ENCODE measurements at regions not wholly inside any gene's neighbourhood (a gene's known extent, or its start where the extent isn't known, plus 50 kb on each side); places are given as distances from the start of the nearest gene placed in this dataset.

DNA sequence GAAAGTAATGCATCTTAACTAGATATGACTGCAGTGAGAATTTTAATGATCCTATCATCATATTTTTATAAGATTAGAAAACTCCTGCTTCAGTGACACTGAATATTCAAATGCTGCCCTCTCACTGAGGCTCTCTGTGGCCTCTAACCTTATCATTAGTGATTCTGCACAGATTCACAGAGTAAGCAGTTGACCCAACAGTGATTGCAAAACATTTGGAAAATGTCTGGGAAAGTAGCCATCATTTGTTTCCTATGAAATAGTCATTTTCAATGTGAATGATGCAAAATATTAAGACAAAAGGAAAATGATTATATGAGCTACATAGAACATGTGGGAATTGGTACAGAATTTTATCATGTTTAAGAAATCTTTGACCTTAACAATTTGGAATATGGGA is 210.3 kb downstream of the TBX18 start:
- Histone ChIP-seq H3K27ac (ENCODE audit: low read depth, low read length) (no peak overlapping the region), H3K9me2 (replicated peaks; ENCODE audit: control insufficient read depth, low read length) (no peaks in the 10 kb centered on the region), H3K79me2 (ENCODE audit: control insufficient read depth, low read length) (no peaks in the 10 kb centered on the region), H3K4me3 (ENCODE audit: low read length) (no peak overlapping the region), H3K4me1 (ENCODE audit: control insufficient read depth, low read length) (no peaks in the 10 kb centered on the region), H3K9me3 (ENCODE audit: control insufficient read depth, insufficient read depth, low read length) (no peaks in the 10 kb centered on the region), H3F3A (ENCODE audit: control insufficient read depth, insufficient read depth) (no peaks in the 10 kb centered on the region), H3K36me3 (ENCODE audit: control insufficient read depth, low read length) (no peaks in the 10 kb centered on the region), H4K20me1 (ENCODE audit: control insufficient read depth, insufficient read depth, low read depth, low read length) (no peaks in the 10 kb centered on the region), H3K27me3 (ENCODE audit: control insufficient read depth, low read length) (no peaks in the 10 kb centered on the region), H3K4me2 (ENCODE audit: low read length) (no peak overlapping the region)
- TF ChIP-seq CTCF (IDR thresholded peaks at IDR 0.05; ENCODE audit: low read depth, low read length, poor library complexity, severe bottlenecking): no peak
- no peak for TF ChIP-seq EZH2phosphoT487 (IDR thresholded peaks at IDR 0.05; ENCODE audit: borderline replicate concordance, low read length)

DNA sequence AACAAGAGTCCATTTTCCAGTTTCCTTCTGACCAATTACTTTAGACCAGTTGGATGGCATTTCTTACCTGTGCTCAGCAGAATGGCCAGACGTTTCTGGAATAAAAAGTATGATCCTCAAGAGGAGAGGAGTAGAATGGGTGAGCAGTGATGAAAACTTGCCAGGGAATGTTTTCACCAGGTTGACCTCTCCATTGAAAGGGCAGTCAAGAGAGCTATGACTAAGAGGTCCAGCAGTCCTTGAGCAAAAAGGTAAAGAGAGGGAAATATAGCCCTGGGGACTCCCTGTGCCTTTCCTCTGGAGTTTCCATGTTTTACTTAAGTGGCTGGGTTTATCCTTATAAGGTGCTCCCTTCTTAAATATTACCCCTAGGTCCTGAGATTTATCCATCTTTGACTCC is 210.9 kb downstream of the TBX18 start:
- Histone ChIP-seq H3K27ac (ENCODE audit: low read depth, low read length) (no peak overlapping the region), H3K4me3 (ENCODE audit: low read length) (no peak overlapping the region)

GRCh38 chr6:84551797-84552196 is 212.6 kb downstream of the TBX18 start:
- Histone ChIP-seq H3K27me3 (ENCODE audit: control insufficient read depth, low read length) (no peaks in the 10 kb centered on the region), H3K79me2 (ENCODE audit: control insufficient read depth, low read length) (no peaks in the 10 kb centered on the region), H4K20me1 (ENCODE audit: control insufficient read depth, insufficient read depth, low read depth, low read length) (no peaks in the 10 kb centered on the region), H3F3A (ENCODE audit: control insufficient read depth, insufficient read depth) (no peaks in the 10 kb centered on the region), H3K4me1 (ENCODE audit: control insufficient read depth, low read length) (no peaks in the 10 kb centered on the region), H3K4me3 (ENCODE audit: low read length) (no peak overlapping the region), H3K27ac (ENCODE audit: low read depth, low read length) (no peak overlapping the region), H3K36me3 (ENCODE audit: control insufficient read depth, low read length) (no peaks in the 10 kb centered on the region), H3K9me3 (ENCODE audit: control insufficient read depth, insufficient read depth, low read length) (no peaks in the 10 kb centered on the region), H3K9me2 (replicated peaks; ENCODE audit: control insufficient read depth, low read length) (no peaks in the 10 kb centered on the region), H3K4me2 (ENCODE audit: low read length) (no peak overlapping the region)
- TF ChIP-seq CTCF (IDR thresholded peaks at IDR 0.05; ENCODE audit: low read depth, low read length, poor library complexity, severe bottlenecking) (no peak), EZH2phosphoT487 (IDR thresholded peaks at IDR 0.05; ENCODE audit: borderline replicate concordance, low read length) (no peak)

More for the DNA sequence above, 210.9 kb downstream of the TBX18 start:
- TF ChIP-seq EZH2phosphoT487 (IDR thresholded peaks at IDR 0.05; ENCODE audit: borderline replicate concordance, low read length) (no peak), CTCF (IDR thresholded peaks at IDR 0.05; ENCODE audit: low read depth, low read length, poor library complexity, severe bottlenecking) (no peak)
- Histone ChIP-seq H3K9me2 (replicated peaks; ENCODE audit: control insufficient read depth, low read length) (no peaks in the 10 kb centered on the region), H4K20me1 (ENCODE audit: control insufficient read depth, insufficient read depth, low read depth, low read length) (no peaks in the 10 kb centered on the region), H3K27me3 (ENCODE audit: control insufficient read depth, low read length) (no peaks in the 10 kb centered on the region), H3K4me2 (ENCODE audit: low read length) (no peak overlapping the region), H3K36me3 (ENCODE audit: control insufficient read depth, low read length) (no peaks in the 10 kb centered on the region), H3K79me2 (ENCODE audit: control insufficient read depth, low read length) (no peaks in the 10 kb centered on the region), H3K4me1 (ENCODE audit: control insufficient read depth, low read length) (no peaks in the 10 kb centered on the region), H3K9me3 (ENCODE audit: control insufficient read depth, insufficient read depth, low read length) (no peaks in the 10 kb centered on the region), H3F3A (ENCODE audit: control insufficient read depth, insufficient read depth) (no peaks in the 10 kb centered on the region)

GRCh38 chr6:84549917-84550316 is 214.5 kb downstream of the TBX18 start:
- Histone ChIP-seq H3K27ac (ENCODE audit: low read depth, low read length) (no peak overlapping the region), H3K9me3 (ENCODE audit: control insufficient read depth, insufficient read depth, low read length) (no peaks in the 10 kb centered on the region), H3K9me2 (replicated peaks; ENCODE audit: control insufficient read depth, low read length) (no peaks in the 10 kb centered on the region), H3K4me3 (ENCODE audit: low read length) (no peak overlapping the region), H3F3A (ENCODE audit: control insufficient read depth, insufficient read depth) (no peaks in the 10 kb centered on the region), H3K4me2 (ENCODE audit: low read length) (no peak overlapping the region), H3K79me2 (ENCODE audit: control insufficient read depth, low read length) (no peaks in the 10 kb centered on the region), H3K27me3 (ENCODE audit: control insufficient read depth, low read length) (no peaks in the 10 kb centered on the region), H3K4me1 (ENCODE audit: control insufficient read depth, low read length) (no peaks in the 10 kb centered on the region), H4K20me1 (ENCODE audit: control insufficient read depth, insufficient read depth, low read depth, low read length) (no peaks in the 10 kb centered on the region), H3K36me3 (ENCODE audit: control insufficient read depth, low read length) (no peaks in the 10 kb centered on the region)
- no peak for TF ChIP-seq EZH2phosphoT487 (IDR thresholded peaks at IDR 0.05; ENCODE audit: borderline replicate concordance, low read length)
- no peak for TF ChIP-seq CTCF (IDR thresholded peaks at IDR 0.05; ENCODE audit: low read depth, low read length, poor library complexity, severe bottlenecking)
